Endothelial cell of umbilical vein (primary cell): ENCODE measurements at regions not wholly inside any gene's neighbourhood (a gene's known extent, or its start where the extent isn't known, plus 50 kb on each side); places are given as distances from the start of the nearest gene placed in this dataset.

ENCODE experiments used
- BruUV-seq: library from RNA; stranded (reverse); fragments of 400-500 nt; replicated peaks from 2 replicates; lab custom pipeline; 2021; lab: Mats Ljungman, UMichigan
- CTCF ChIA-PET: fragments of 300-600, 350-600 bp; sonication (Branson Sonifier 250); formaldehyde crosslinking; loops from one replicate; lab custom pipeline; 2021; ENCODE audit warnings: antibody characterized with exemption, inconsistent platforms; lab: Charles Lee
- POLR2A ChIA-PET: fragments of 300-600, 350-600 bp; sonication (Branson Sonifier 250); formaldehyde crosslinking; loops from one replicate; lab custom pipeline; 2021; ENCODE audit warnings: antibody characterized with exemption, inconsistent platforms; lab: Charles Lee
- DNase-seq: peaks from one replicate; pipeline ENCODE4 v3.0.0-alpha.2; 2011; ENCODE audit warnings: low read depth, low spot score
- FAIRE-seq: peaks from 2 replicates; lab custom pipeline; 2011; peaks lifted over from hg19 to GRCh38; lab: Jason Lieb, UNC
- H2AFZ ChIP-seq: 2 replicates; pipeline ENCODE4 v1.6.0; 2012; ENCODE audit warnings: low read depth, low read length, control low read depth, inconsistent platforms
- H3K27ac ChIP-seq: 2 replicates; pipeline ENCODE4 v1.5.1; 2011; ENCODE audit warnings: low read depth, mild to moderate bottlenecking, control low read depth, low read length, moderate library complexity; ENCODE audit not compliant: insufficient read depth
- H3K27me3 ChIP-seq, 2 experiments: 2 replicates each; pipeline versions ENCODE4 v1.6.0 to v1.6.1; 2011; ENCODE audit warnings: low read length in 2 of 2, mixed read lengths in 1 of 2; ENCODE audit not compliant: control insufficient read depth in 2 of 2, insufficient read depth in 2 of 2
- H3K36me3 ChIP-seq, 2 experiments: 2 replicates in 1 of 2; 3 replicates in 1 of 2; pipeline ENCODE4 v1.5.1; 2011; ENCODE audit warnings: low read length in 2 of 2, mild to moderate bottlenecking in 1 of 2, moderate library complexity in 1 of 2; ENCODE audit not compliant: control insufficient read depth in 2 of 2, insufficient read depth in 2 of 2; ENCODE audit errors: extremely low read depth in 1 of 2
- H3K4me1 ChIP-seq: 3 replicates; pipeline ENCODE4 v1.5.1; 2011; ENCODE audit warnings: mild to moderate bottlenecking, low read length; ENCODE audit not compliant: control insufficient read depth, insufficient read depth; ENCODE audit errors: extremely low read depth
- H3K4me2 ChIP-seq: 2 replicates; pipeline ENCODE4 v1.6.1; 2011; ENCODE audit warnings: low read length, control low read depth, mixed read lengths; ENCODE audit not compliant: insufficient read depth
- H3K4me3 ChIP-seq, 3 experiments: fragments of 200-600 bp in 1 of 3; sonication (generic), shearing (Covaris generic) in 1 of 3; replicated peaks in 1 of 3; 2 replicates each; pipeline ENCODE4 v1.5.1; 2011 to 2016; ENCODE audit warnings: control low read depth in 3 of 3, low read length in 3 of 3, mild to moderate bottlenecking in 2 of 3, inconsistent platforms in 1 of 3, low read depth in 1 of 3, moderate library complexity in 1 of 3; ENCODE audit not compliant: insufficient read depth in 1 of 3
- H3K79me2 ChIP-seq: 2 replicates; pipeline ENCODE4 v1.6.0; 2012; ENCODE audit warnings: low read length, inconsistent platforms; ENCODE audit not compliant: control insufficient read depth, insufficient read depth
- H3K9ac ChIP-seq: replicated peaks from 2 replicates; pipeline ENCODE3; 2011; ENCODE audit warnings: low read length, control low read depth; ENCODE audit not compliant: insufficient read depth; ENCODE audit errors: extremely low read depth
- H3K9me1 ChIP-seq: replicated peaks from 3 replicates; pipeline ENCODE4 v1.6.0; 2011; ENCODE audit warnings: mild to moderate bottlenecking, low read length; ENCODE audit not compliant: control insufficient read depth, insufficient read depth; ENCODE audit errors: extremely low read depth
- H3K9me3 ChIP-seq: replicated peaks from 2 replicates; pipeline ENCODE4 v1.5.1; 2012; ENCODE audit warnings: low read length, inconsistent platforms; ENCODE audit not compliant: control insufficient read depth, insufficient read depth
- H4K20me1 ChIP-seq: replicated peaks from 2 replicates; pipeline ENCODE3; 2011; ENCODE audit warnings: mild to moderate bottlenecking, low read length; ENCODE audit not compliant: control insufficient read depth, insufficient read depth; ENCODE audit errors: extremely low read depth
- CTCF ChIP-seq, 2 donors: IDR thresholded peaks; 1 replicate in 1 of 2; 2 replicates in 1 of 2; pipeline ENCODE4 v1.5.1; 2011; ENCODE audit warnings: low read length in 2 of 2, mild to moderate bottlenecking in 2 of 2, moderate library complexity in 2 of 2, control low read depth in 1 of 2, inconsistent platforms in 1 of 2, low read depth in 1 of 2; ENCODE audit not compliant: insufficient read depth in 1 of 2; ENCODE audit errors: extremely low read depth in 1 of 2
- EZH2 ChIP-seq: IDR thresholded peaks from 2 replicates; pipeline ENCODE4 v1.6.1; 2012; ENCODE audit warnings: borderline replicate concordance, low read depth, mild to moderate bottlenecking, moderate library complexity, low read length, inconsistent platforms; ENCODE audit not compliant: severe bottlenecking
- FOS ChIP-seq: IDR thresholded peaks from 2 replicates; pipeline ENCODE4 v1.6.1; 2011; ENCODE audit warnings: mild to moderate bottlenecking, low read length, moderate library complexity, borderline replicate concordance; ENCODE audit not compliant: insufficient read depth
- GATA2 ChIP-seq: IDR thresholded peaks from 2 replicates; pipeline ENCODE4 v1.7.0; 2011; ENCODE audit warnings: low read depth, mild to moderate bottlenecking, moderate library complexity, mixed read lengths, low read length; ENCODE audit not compliant: insufficient read length, insufficient read depth
- JUN ChIP-seq: IDR thresholded peaks from 2 replicates; pipeline ENCODE4 v1.6.1; 2011; ENCODE audit warnings: borderline replicate concordance, low read depth; ENCODE audit not compliant: insufficient read length, insufficient read depth
- MAX ChIP-seq: IDR thresholded peaks from 2 replicates; pipeline ENCODE4 v1.6.1; 2011; ENCODE audit not compliant: insufficient read depth, insufficient read length
- MYC ChIP-seq: IDR thresholded peaks from one replicate; pipeline ENCODE4 v1.6.1; 2011; ENCODE audit warnings: mild to moderate bottlenecking, low read depth, low read length
- POLR2A ChIP-seq: IDR thresholded peaks from 2 replicates; pipeline ENCODE4 v1.6.1; 2012; ENCODE audit warnings: low read depth, mild to moderate bottlenecking, control low read depth, low read length
- POLR2AphosphoS5 ChIP-seq: IDR thresholded peaks from 2 replicates; pipeline ENCODE4 v1.6.1; 2012; ENCODE audit warnings: low read depth, mild to moderate bottlenecking, control low read depth, low read length, moderate library complexity; ENCODE audit not compliant: insufficient read depth
- dilution Hi-C: fragments of 300-500 bp; cut with MboI; formaldehyde crosslinking; loops from one replicate; pipeline ENCODE4 v1.15.0; 2019; ENCODE audit warnings: low sequenced_read_pairs; ENCODE audit not compliant: extremely low pct_ligation_motif_present
- intact Hi-C: fragments of 100-400 bp; cut with micrococcal nuclease; formaldehyde crosslinking; loops from one replicate; pipeline ENCODE4 v1.10.0; 2022

GRCh38 chr1:215402147-215402546 lies 165.0 kb upstream of the KCTD3 start:
- Histone ChIP-seq H3K27me3 (no peaks in the 10 kb centered on the region), H3K9me1 (no peaks in the 10 kb centered on the region), H2AFZ (no peak overlapping the region), H3K4me2 (no peak overlapping the region), H3K79me2 (no peaks in the 10 kb centered on the region), H3K9me3 (no peaks in the 10 kb centered on the region), H3K9ac (no peak overlapping the region), H4K20me1 (no peaks in the 10 kb centered on the region), H3K36me3 (no peaks in the 10 kb centered on the region), H3K4me1 (peaks cover 10% of the 10 kb centered on the region), H3K27ac (no peak overlapping the region), H3K4me3 (no peak overlapping the region)
- TF ChIP-seq MYC (no peak), POLR2A (no peak), JUN (no peak), POLR2AphosphoS5 (no peak), FOS (no peak), GATA2 (no peak), EZH2 (no peak), MAX (no peak), CTCF (IDR thresholded peaks at IDR 0.05; ENCODE audit: extremely low read depth in 1 of 2, insufficient read depth in 1 of 2, low read depth in 1 of 2, low read length in 2 of 2) (no peak)
- intact Hi-C loops (no loop called here), dilution Hi-C loops (no loop called here)
- no peak for FAIRE-seq
- no TSS peak for BruUV-seq
- no peak for DNase-seq
- POLR2A ChIA-PET = no interaction called here
- CTCF ChIA-PET = no interaction called here
